ENCODE measurements at regions not wholly inside any gene's neighbourhood (a gene's known extent, or its start where the extent isn't known, plus 50 kb on each side); places are given as distances from the start of the nearest gene placed in this dataset.
"Not testable (repeated sequence)": the region's sequence is repeated elsewhere in the genome, so short reads cannot be mapped to it uniquely, and the experiment has no call there.

DNA sequence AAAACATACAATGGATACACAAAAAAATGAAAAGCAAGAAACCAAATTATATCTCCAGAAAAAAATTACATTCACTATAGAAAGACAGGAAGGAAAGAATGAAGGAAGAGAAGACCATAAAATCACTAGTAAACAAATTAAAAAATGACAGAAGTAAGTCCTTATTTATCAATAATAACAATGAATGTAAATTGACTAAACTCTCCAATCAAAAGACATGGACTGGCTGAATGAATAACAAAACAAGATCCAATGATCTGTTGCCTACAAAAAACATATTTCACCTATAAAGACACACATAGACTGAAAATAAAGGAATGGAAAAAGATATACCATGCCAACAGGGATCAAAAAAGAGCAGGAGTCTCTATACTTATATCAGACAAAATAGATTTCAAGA, 203.2 kb upstream of the F9 start:
- Mint-ChIP-seq H3K9me3 (peaks cover 9% of the 10 kb centered on the region), H3K36me3 (ENCODE audit: low read depth) (no peaks in the 10 kb centered on the region), H3K27me3 (peaks cover 2% of the 10 kb centered on the region)

DNA sequence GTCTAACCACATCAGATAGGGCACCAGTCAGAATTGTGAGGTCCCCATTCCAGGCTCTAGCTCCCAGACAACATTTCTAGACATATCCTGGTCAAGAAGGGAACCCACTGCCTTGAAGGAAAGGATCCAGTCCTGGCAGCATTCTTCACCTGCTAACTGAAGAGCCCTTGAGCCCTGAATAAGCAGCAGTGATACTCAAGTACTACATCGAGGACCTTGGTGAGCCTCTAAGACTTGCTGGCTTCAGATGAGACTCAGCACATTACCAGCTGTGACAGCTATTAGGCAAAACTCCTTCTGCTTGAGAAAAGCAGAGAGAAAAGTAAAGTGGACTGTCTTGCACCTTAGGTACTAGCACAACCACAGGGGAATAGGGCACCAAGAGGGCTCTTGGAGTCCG, 205.8 kb upstream of the F9 start:
- no peak overlapping the region for H3K4me3 Mint-ChIP-seq
- H3K9me3 Mint-ChIP-seq: peaks cover 9% of the 10 kb centered on the region
- no peaks in the 10 kb centered on the region for H3K36me3 Mint-ChIP-seq (ENCODE audit: low read depth)
- H3K27me3 Mint-ChIP-seq: peaks cover 2% of the 10 kb centered on the region
- intact Hi-C loops (cut with micrococcal nuclease): no loop called here
- H3K27ac Mint-ChIP-seq: no peak overlapping the region
- H3K4me1 Mint-ChIP-seq (ENCODE audit: low read depth): no peaks in the 10 kb centered on the region

More for the DNA sequence above, 203.2 kb upstream of the F9 start:
- H3K4me1 Mint-ChIP-seq (ENCODE audit: low read depth): no peaks in the 10 kb centered on the region
- H3K27ac Mint-ChIP-seq: no peak overlapping the region
- H3K4me3 Mint-ChIP-seq: no peak overlapping the region
- intact Hi-C loops (cut with micrococcal nuclease): no loop called here

DNA sequence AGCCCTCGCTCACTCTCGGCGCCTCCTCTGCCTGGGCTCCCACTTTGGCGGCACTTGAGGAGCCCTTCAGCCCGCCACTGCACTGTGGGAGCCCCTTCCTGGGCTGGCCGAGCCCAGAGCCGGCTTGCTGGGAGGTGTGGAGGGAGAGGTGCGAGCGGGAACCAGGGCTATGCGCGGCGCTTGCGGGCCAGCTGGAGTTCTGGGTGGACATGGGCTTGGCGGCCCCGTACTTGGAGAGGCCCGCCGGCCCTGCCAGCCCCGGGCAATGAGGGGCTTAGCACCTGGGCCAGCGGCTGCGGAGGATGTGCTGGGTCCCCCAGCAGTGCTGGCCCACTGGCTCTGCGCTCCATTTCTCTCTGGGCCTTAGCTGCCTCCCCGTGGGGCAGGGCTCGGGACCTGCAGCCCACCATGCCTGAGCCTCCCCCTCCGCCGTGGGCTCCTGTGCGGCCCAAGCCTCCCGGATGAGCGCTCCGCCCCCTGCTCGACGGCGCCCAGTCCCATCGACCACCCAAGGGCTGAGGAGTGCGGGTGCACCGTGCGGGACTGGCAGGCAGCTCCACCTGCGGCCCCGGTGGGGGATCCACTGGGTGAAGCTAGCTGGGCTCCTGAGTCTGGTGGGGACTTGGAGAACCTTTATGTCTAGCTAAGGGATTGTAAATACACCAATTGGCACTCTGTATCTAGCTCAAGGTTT, 209.7 kb upstream of the F9 start:
- H3K4me1 Mint-ChIP-seq (ENCODE audit: low read depth); H3K27me3 Mint-ChIP-seq; H3K9me3 Mint-ChIP-seq; H3K36me3 Mint-ChIP-seq (ENCODE audit: low read depth); H3K27ac Mint-ChIP-seq; H3K4me3 Mint-ChIP-seq; intact Hi-C loops (cut with micrococcal nuclease): not testable (repeated sequence)

DNA sequence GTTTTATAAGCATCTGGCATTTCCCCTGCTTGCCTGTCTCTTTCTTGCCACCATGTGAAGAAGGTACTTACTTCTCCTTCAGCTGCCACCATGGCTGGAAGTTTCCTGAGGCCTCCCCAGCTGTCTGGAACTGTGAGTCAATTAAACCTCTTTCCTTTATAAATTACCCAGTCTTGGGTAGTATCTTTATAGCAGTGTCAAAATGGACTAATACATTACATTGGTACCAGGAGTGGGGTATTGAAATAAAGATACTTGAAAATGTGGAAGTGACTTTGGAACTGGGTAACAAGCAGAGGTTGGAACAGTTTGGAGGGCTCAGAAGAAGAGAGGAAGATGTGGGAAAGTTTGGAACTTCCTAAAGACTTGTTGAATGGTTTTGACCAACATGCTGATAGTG, 223.9 kb upstream of the F9 start:
- intact Hi-C loops (cut with micrococcal nuclease); H3K27me3 Mint-ChIP-seq: not testable (repeated sequence)

DNA sequence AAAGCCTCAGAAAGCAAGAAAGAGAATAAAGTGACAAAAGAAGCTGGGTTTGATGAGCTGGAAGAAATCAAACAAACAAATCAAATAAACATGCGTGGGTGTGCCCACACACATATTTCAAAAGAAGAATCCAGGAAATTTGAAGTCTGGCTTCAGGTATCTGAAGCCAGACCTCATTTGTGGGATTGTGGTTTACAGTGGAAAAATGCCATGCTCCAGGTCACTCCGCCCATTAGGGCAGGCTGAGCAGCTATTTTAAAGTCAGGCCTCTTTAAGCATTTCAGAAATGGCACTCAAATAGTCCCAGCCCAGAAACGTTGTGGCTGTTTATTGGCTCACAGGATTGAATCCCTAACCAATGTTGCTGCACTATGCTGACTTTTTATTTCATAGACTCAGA, 226.1 kb upstream of the F9 start:
- no peak overlapping the region for H3K4me3 Mint-ChIP-seq
- no peaks in the 10 kb centered on the region for H3K4me1 Mint-ChIP-seq (ENCODE audit: low read depth)
- no peak overlapping the region for H3K27ac Mint-ChIP-seq
- peaks cover 4% of the 10 kb centered on the region for H3K27me3 Mint-ChIP-seq
- intact Hi-C loops (cut with micrococcal nuclease): no loop called here
- H3K9me3 Mint-ChIP-seq: peaks cover 26% of the 10 kb centered on the region
- H3K36me3 Mint-ChIP-seq (ENCODE audit: low read depth): no peaks in the 10 kb centered on the region

More for the DNA sequence above, 223.9 kb upstream of the F9 start:
- not testable (repeated sequence) for H3K27ac Mint-ChIP-seq; H3K4me3 Mint-ChIP-seq; H3K4me1 Mint-ChIP-seq (ENCODE audit: low read depth); H3K36me3 Mint-ChIP-seq (ENCODE audit: low read depth)
- peaks cover 26% of the 10 kb centered on the region for H3K9me3 Mint-ChIP-seq

DNA sequence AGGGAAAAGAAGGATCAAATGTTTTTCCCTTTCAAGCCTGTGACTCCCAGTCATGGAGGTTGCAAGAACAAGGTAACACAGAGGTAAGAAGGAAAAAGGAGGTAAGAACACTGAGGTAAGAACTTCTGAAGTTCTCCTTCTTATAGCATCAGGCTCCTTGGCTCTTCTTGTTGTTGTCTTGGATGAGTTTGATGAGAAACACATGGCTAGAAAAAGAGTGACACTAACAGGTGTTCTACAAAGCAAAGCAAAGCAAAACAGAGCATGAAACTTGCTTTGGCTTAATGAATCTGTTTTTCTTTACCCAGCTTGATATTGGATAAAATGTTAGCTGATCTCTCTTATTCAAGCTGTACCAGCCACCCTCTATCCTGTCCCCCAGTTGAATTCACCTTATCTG, 231.2 kb upstream of the F9 start:
- Mint-ChIP-seq H3K27me3 (peaks cover 24% of the 10 kb centered on the region), H3K27ac (no peak overlapping the region), H3K36me3 (ENCODE audit: low read depth) (no peaks in the 10 kb centered on the region), H3K4me1 (ENCODE audit: low read depth) (no peaks in the 10 kb centered on the region), H3K4me3 (no peak overlapping the region), H3K9me3 (no peaks in the 10 kb centered on the region)
- intact Hi-C loops (cut with micrococcal nuclease): no loop called here

DNA sequence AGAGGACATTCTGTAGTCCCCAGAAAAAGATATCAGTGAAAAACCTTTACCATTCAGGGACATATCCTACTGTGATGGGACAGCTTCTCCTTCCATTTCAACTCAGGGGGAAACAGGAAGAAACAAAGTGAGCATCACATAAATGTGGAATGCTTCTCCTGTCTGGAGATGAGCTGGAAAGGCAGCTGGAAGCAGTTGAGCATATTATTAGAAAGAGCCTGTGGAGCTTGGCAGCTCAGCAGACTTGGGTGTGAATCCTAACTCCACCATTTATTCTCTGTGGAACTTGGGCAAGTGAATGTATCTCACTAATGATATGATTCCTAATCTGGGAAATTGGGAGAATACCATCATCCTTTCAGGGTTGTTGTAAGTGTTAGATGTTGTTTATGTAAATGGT, 232.1 kb upstream of the F9 start:
- no peak overlapping the region for H3K27ac Mint-ChIP-seq

DNA sequence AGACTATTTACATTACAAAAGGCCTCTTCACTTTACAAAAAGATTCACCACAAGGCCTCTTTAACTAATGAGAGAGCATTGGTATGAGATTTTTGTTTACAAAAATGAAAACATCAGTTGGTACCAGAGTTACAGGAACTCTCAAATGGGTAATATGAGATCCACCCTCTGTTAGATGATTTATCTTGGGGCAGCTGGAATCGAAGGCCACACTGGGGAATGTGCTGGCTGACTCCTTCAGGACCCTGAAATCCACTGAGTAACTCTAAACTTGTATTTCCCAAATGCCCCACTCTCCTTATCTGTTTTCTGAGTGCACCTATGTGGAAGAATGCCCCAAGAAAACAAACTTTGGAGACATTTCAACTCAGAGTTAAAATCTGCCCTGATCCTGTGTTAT, 232.9 kb upstream of the F9 start:
- Mint-ChIP-seq H3K4me3 (no peak overlapping the region), H3K27me3 (peaks cover 31% of the 10 kb centered on the region), H3K9me3 (no peaks in the 10 kb centered on the region), H3K36me3 (ENCODE audit: low read depth) (no peaks in the 10 kb centered on the region), H3K27ac (no peak overlapping the region), H3K4me1 (ENCODE audit: low read depth) (no peaks in the 10 kb centered on the region)
- intact Hi-C loops (cut with micrococcal nuclease): no loop called here

More for the DNA sequence above, 232.1 kb upstream of the F9 start:
- no peaks in the 10 kb centered on the region for H3K36me3 Mint-ChIP-seq (ENCODE audit: low read depth)
- intact Hi-C loops (cut with micrococcal nuclease): no loop called here
- no peaks in the 10 kb centered on the region for H3K4me1 Mint-ChIP-seq (ENCODE audit: low read depth)
- H3K27me3 Mint-ChIP-seq: peaks cover 29% of the 10 kb centered on the region
- H3K4me3 Mint-ChIP-seq: no peak overlapping the region
- no peaks in the 10 kb centered on the region for H3K9me3 Mint-ChIP-seq

DNA sequence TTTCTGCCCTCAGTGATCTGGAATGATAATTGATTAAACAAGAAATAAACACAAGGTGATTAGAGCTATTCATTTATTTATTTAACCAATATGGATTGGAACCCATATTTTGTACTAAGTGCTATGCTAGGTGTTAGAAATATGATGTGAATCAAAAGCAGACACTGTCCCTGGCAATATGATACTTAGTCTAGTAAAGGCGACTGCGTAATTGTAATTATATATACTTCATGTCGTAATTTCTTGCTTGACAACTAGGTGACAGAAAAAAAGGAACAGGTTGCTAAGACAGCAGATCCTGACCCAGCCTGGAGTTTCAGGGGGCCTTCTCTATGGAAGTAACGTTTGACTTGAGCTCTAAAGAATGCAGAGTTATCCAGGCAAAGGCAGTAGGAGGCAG, 236.5 kb upstream of the F9 start:
- Mint-ChIP-seq H3K4me3 (no peak overlapping the region), H3K36me3 (ENCODE audit: low read depth) (no peaks in the 10 kb centered on the region), H3K27ac (no peak overlapping the region), H3K9me3 (no peaks in the 10 kb centered on the region), H3K4me1 (ENCODE audit: low read depth) (no peaks in the 10 kb centered on the region), H3K27me3 (peaks cover 45% of the 10 kb centered on the region)
- intact Hi-C loops (cut with micrococcal nuclease): no loop called here

DNA sequence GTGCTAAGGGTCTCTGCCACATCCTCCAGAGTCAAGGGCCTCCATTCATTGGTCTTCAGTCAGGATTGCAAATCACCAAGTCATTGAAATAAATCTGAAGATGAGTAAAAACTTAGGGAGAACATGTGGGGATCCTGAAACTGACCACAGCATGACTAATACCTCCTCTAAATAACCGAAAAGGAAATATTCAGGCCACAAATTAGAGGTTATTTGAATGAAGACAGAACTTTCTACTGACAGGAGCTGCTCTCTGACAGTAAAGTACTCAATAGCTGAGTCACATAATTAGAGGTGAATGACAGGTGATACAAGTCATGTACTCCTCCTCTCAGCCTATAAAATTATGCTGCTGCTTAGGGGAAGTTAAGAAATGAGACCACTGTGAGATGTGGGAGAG, 240.2 kb upstream of the F9 start:
- Mint-ChIP-seq H3K27ac (no peak overlapping the region), H3K36me3 (ENCODE audit: low read depth) (no peaks in the 10 kb centered on the region), H3K27me3 (peaks cover 46% of the 10 kb centered on the region), H3K4me1 (ENCODE audit: low read depth) (no peaks in the 10 kb centered on the region), H3K9me3 (no peaks in the 10 kb centered on the region), H3K4me3 (no peak overlapping the region)
- intact Hi-C loops (cut with micrococcal nuclease): no loop called here

DNA sequence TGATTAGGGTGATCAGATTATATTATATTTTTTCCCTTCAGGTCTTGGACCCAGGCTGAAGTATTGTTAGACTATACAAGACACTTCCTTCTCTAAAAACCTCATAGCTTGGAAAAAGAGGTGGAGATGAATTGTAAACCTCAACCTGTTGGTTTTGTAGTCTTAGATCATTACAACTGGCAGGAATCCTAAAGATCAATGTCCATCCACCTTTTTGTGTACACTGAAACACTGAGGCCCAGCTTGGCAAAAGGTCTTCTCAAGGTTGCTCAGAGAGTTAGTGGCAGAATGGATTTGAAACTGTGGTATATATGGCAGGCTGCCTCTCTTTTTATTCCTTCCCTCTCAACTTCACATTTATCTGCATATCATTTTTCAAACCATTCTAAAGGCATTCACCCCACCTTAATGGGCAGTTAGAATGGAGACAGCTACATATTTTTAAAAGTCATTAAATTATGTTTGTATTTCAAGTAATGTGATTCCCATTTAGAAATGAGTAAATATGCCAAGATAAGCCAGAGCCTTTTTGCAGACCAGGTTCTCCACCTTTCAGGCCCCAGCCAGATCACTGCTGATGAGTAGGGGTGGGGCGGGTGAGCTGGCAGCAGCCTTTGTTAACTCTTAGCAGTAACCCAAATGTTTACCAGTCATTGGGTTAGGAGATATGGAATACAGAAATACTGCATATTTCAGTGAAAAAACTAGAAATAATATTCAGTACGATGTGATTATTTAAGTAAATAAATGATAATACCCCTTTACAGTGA, 243.2 kb upstream of the F9 start:
- Mint-ChIP-seq H3K4me1 (ENCODE audit: low read depth) (no peaks in the 10 kb centered on the region), H3K36me3 (ENCODE audit: low read depth) (no peaks in the 10 kb centered on the region), H3K27me3 (peaks cover 34% of the 10 kb centered on the region), H3K4me3 (no peak overlapping the region), H3K9me3 (peaks cover 9% of the 10 kb centered on the region), H3K27ac (no peak overlapping the region)
- intact Hi-C loops (cut with micrococcal nuclease): no loop called here

DNA sequence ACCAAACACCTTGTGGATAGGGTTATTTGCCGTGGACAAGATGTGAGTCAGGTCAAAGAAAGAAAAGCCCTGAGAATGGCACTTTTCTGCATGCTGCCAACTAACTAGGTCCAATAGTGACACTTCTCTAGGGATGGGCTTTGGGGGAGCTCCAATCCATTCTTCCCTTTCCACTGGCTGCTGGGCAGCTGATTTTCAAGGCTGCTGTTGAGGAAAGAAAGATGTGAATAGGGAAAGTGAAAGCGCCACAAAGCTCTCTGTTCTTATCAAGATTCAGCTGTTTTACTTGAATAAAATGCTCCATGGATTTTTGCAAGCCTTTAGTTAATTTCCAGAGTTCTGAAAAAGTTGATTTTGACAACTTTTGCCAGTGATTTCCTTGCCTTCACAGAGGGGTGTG, 244.2 kb upstream of the F9 start:
- Mint-ChIP-seq H3K4me3 (no peak overlapping the region), H3K36me3 (ENCODE audit: low read depth) (no peaks in the 10 kb centered on the region), H3K4me1 (ENCODE audit: low read depth) (no peaks in the 10 kb centered on the region), H3K27me3 (peaks cover 28% of the 10 kb centered on the region), H3K27ac (no peak overlapping the region), H3K9me3 (peaks cover 9% of the 10 kb centered on the region)
- intact Hi-C loops (cut with micrococcal nuclease): no loop called here

DNA sequence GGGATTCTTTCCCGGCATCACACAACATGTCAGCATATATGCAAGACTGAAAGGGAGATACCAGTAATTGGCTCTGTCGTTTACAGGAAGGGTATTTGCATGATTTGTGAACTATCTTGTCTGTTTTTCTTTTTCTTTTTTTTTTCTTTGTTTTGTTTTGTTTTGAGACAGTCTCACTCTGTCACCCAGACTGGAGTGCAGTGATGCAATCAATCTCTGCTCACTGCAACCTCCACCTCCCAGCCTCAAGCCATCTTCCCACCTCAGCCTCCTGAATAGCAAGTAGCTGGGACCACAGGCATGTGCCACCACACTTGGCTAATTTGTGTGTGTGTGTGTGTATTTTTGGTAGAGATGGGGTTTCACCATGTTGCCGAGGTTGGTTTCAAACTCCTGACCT, 262.7 kb upstream of the F9 start:
- Mint-ChIP-seq H3K9me3 (no peaks in the 10 kb centered on the region), H3K27me3 (peaks cover 1% of the 10 kb centered on the region), H3K27ac (no peak overlapping the region), H3K4me3 (no peak overlapping the region), H3K36me3 (ENCODE audit: low read depth) (no peaks in the 10 kb centered on the region), H3K4me1 (ENCODE audit: low read depth) (no peaks in the 10 kb centered on the region)
- intact Hi-C loops (cut with micrococcal nuclease): no loop called here

DNA sequence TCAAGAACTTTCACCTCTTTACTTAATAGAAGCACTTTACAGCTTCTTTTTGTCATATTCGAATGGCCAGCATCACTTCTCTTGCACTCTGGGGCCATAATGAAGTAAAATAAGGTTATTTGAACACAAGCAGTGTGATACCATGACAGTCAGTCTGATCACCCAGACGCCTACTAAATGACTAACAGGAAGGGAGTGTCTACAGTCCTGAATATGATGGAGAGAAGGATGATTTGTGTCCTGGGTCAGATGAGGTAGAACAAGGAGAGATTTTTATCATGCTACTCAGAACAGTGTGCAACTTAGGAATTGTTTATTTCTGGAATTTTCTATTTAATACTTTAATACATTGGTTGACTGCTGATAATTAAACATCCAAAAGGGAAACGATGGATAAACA, 284.2 kb upstream of the F9 start:
- no peaks in the 10 kb centered on the region for H3K36me3 Mint-ChIP-seq (ENCODE audit: low read depth)
- no peaks in the 10 kb centered on the region for H3K27me3 Mint-ChIP-seq
- H3K9me3 Mint-ChIP-seq: no peaks in the 10 kb centered on the region
- intact Hi-C loops (cut with micrococcal nuclease): no loop called here
- H3K4me3 Mint-ChIP-seq: no peak overlapping the region
- H3K27ac Mint-ChIP-seq: no peak overlapping the region
- no peaks in the 10 kb centered on the region for H3K4me1 Mint-ChIP-seq (ENCODE audit: low read depth)

DNA sequence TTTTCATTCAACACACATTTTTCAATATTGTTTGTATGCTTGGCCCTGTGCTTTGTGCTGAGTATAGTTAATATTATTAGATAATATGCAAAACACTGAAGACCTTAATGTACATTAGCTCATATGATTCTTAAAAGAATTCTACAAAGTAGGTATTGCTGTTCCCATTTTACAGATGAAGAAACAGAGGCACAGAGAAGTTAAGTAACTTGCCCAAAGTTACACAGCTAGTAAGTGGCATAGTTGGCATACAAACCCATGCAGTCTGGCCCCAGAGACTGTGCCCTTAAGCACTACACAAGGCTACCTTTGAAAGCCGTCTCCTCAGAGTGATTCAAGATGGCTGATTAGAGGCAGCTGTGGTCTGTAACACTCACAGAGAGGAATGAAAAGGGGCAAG, 293.4 kb upstream of the F9 start:
- Mint-ChIP-seq H3K27me3 (peaks cover 4% of the 10 kb centered on the region), H3K36me3 (ENCODE audit: low read depth) (no peaks in the 10 kb centered on the region), H3K27ac (no peak overlapping the region), H3K4me1 (ENCODE audit: low read depth) (no peaks in the 10 kb centered on the region), H3K9me3 (no peaks in the 10 kb centered on the region), H3K4me3 (no peak overlapping the region)
- intact Hi-C loops (cut with micrococcal nuclease): no loop called here
